Astrocyte of the hippocampus (primary cell): ENCODE measurements at regions not wholly inside any gene's neighbourhood (a gene's known extent, or its start where the extent isn't known, plus 50 kb on each side); places are given as distances from the start of the nearest gene placed in this dataset.

Experiments used
- DNase-seq: peaks from one replicate; pipeline ENCODE4 v3.0.0; 2011; ENCODE audit warnings: low read depth, low spot score

GRCh38 chr17:6940186-6940649 lies 55.6 kb upstream of the ALOX12 start:
- no peak for DNase-seq

GRCh38 chr17:6941989-6942388 lies 53.9 kb upstream of the ALOX12 start:
- DNase-seq, result no peak

GRCh38 chr17:6943406-6943805 lies 52.4 kb upstream of the ALOX12 start:
- no peak for DNase-seq
